ENCODE measurements at regions not wholly inside any gene's neighbourhood (a gene's known extent, or its start where the extent isn't known, plus 50 kb on each side); places are given as distances from the start of the nearest gene placed in this dataset.

DNA sequence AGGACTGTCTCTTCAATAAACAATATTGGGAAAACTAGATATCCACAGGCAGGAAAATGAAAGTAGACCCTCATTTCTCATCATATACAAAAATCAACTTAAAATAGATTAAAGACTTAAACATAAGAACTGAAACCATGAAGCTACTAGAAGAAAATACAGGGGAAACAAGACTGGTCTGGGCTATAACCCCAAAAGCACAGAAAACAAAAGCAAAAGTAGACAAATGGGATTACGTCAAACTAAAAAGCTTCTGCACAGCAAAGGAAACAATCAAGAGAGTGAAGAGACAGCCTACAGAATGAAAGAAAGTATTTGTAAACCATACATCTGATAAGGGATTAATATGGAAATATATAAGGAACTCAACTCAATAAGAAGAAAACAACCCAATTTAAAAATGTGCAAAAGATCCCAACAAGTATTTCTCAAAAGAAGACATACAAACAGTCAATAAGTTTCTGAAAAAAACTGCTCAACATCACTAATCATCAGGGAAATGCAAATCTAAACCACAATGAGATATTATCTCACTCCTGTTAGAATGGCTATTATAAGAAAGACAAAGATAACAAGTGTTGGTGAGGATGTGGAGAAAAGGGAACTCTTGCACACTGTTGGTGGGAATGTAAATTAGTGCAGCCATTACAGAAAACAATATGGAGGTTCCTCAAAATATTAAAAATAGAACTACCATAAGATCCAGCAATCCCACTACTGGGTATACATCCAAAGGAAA, 325.3 kb upstream of the RASGEF1B start:
- no peak overlapping the region for H2AFZ ChIP-seq (ENCODE audit: low read depth, low read length)
- H3K79me1 ChIP-seq (replicated peaks; ENCODE audit: low read length, poor library complexity, severe bottlenecking): no peaks in the 10 kb centered on the region
- DNase-seq: no peak
- H3K4me3 ChIP-seq (ENCODE audit: insufficient read depth in 1 of 2, low read depth in 1 of 2, low read length in 2 of 2): no peak overlapping the region
- H3K9ac ChIP-seq (ENCODE audit: low read length): no peak overlapping the region
- H2AK5ac ChIP-seq (ENCODE audit: low read length, severe bottlenecking): no peak overlapping the region
- H2BK15ac ChIP-seq (ENCODE audit: low read depth, poor library complexity, severe bottlenecking): no peak overlapping the region
- no peak overlapping the region for H3K23ac ChIP-seq (ENCODE audit: low read length in 2 of 2)
- H3K14ac ChIP-seq (ENCODE audit: low read length in 2 of 2): no peak overlapping the region
- H3K4ac ChIP-seq (ENCODE audit: low read depth in 1 of 2, low read length in 2 of 2): no peak overlapping the region
- WGBS: no CpG with 5 or more reads among the region's 1 CpG
- no peaks in the 10 kb centered on the region for H3K4me1 ChIP-seq (ENCODE audit: control insufficient read depth, insufficient read depth, low read depth, low read length)
- no peak overlapping the region for H4K91ac ChIP-seq (ENCODE audit: low read length)
- no peaks in the 10 kb centered on the region for H3K27me3 ChIP-seq (ENCODE audit: control insufficient read depth in 1 of 2, insufficient read depth in 1 of 2, low read length in 2 of 2)
- no peak overlapping the region for H3K18ac ChIP-seq (ENCODE audit: low read depth in 1 of 2, low read length in 2 of 2)
- no peak overlapping the region for H3K27ac ChIP-seq (ENCODE audit: low read length, poor library complexity, severe bottlenecking)
- no peak overlapping the region for H2BK120ac ChIP-seq (ENCODE audit: low read depth, low read length)
- H2BK5ac ChIP-seq (ENCODE audit: low read depth, low read length, poor library complexity, severe bottlenecking): no peak overlapping the region
- H2BK12ac ChIP-seq (ENCODE audit: low read length in 2 of 2): no peak overlapping the region
- no peak overlapping the region for H4K8ac ChIP-seq (ENCODE audit: low read length)
- H3K4me2 ChIP-seq (ENCODE audit: low read length, poor library complexity, severe bottlenecking): no peak overlapping the region
- H3K9me3 ChIP-seq (ENCODE audit: control insufficient read depth, low read length): no peaks in the 10 kb centered on the region
- H3K36me3 ChIP-seq (ENCODE audit: control insufficient read depth in 1 of 2, insufficient read depth in 2 of 2, low read depth in 1 of 2, low read length in 2 of 2): no peaks in the 10 kb centered on the region

DNA sequence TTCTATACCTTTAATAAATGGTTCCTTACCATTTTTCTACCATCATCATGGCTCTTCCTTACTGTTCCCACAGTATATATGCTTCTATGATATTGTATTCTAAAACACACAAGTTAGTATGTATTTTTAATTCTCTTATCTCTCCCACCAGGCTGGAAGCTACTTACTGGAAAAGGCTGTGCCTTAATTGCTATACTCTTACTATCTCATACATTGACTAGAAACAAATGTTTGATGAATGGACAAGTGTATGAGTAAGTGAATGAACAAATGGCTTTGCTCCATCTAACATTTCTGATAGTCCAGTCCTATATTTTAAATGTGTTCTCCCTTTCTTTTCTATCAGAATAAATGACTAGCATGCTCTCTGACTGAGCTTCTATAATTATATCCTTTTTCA, 320.8 kb upstream of the RASGEF1B start:
- no peaks in the 10 kb centered on the region for H3K79me1 ChIP-seq (replicated peaks; ENCODE audit: low read length, poor library complexity, severe bottlenecking)
- DNase-seq: no peak
- H2AFZ ChIP-seq (ENCODE audit: low read depth, low read length): no peak overlapping the region
- H2BK120ac ChIP-seq (ENCODE audit: low read depth, low read length): no peak overlapping the region
- H4K8ac ChIP-seq (ENCODE audit: low read length): no peak overlapping the region
- no peaks in the 10 kb centered on the region for H3K36me3 ChIP-seq (ENCODE audit: control insufficient read depth in 1 of 2, insufficient read depth in 2 of 2, low read depth in 1 of 2, low read length in 2 of 2)
- no peak overlapping the region for H3K4ac ChIP-seq (ENCODE audit: low read depth in 1 of 2, low read length in 2 of 2)
- H2BK12ac ChIP-seq (ENCODE audit: low read length in 2 of 2): no peak overlapping the region
- H3K4me2 ChIP-seq (ENCODE audit: low read length, poor library complexity, severe bottlenecking): no peak overlapping the region
- no peak overlapping the region for H3K18ac ChIP-seq (ENCODE audit: low read depth in 1 of 2, low read length in 2 of 2)
- no peaks in the 10 kb centered on the region for H3K27me3 ChIP-seq (ENCODE audit: control insufficient read depth in 1 of 2, insufficient read depth in 1 of 2, low read length in 2 of 2)
- no peak overlapping the region for H3K27ac ChIP-seq (ENCODE audit: low read length, poor library complexity, severe bottlenecking)
- H3K9ac ChIP-seq (ENCODE audit: low read length): no peak overlapping the region
- no peak overlapping the region for H2AK5ac ChIP-seq (ENCODE audit: low read length, severe bottlenecking)
- no peak overlapping the region for H3K14ac ChIP-seq (ENCODE audit: low read length in 2 of 2)
- no peak overlapping the region for H3K23ac ChIP-seq (ENCODE audit: low read length in 2 of 2)
- no peak overlapping the region for H3K4me3 ChIP-seq (ENCODE audit: insufficient read depth in 1 of 2, low read depth in 1 of 2, low read length in 2 of 2)
- no peak overlapping the region for H4K91ac ChIP-seq (ENCODE audit: low read length)
- H3K9me3 ChIP-seq (ENCODE audit: control insufficient read depth, low read length): no peaks in the 10 kb centered on the region
- H2BK5ac ChIP-seq (ENCODE audit: low read depth, low read length, poor library complexity, severe bottlenecking): no peak overlapping the region
- H3K4me1 ChIP-seq (ENCODE audit: control insufficient read depth, insufficient read depth, low read depth, low read length): no peaks in the 10 kb centered on the region
- H2BK15ac ChIP-seq (ENCODE audit: low read depth, poor library complexity, severe bottlenecking): no peak overlapping the region

DNA sequence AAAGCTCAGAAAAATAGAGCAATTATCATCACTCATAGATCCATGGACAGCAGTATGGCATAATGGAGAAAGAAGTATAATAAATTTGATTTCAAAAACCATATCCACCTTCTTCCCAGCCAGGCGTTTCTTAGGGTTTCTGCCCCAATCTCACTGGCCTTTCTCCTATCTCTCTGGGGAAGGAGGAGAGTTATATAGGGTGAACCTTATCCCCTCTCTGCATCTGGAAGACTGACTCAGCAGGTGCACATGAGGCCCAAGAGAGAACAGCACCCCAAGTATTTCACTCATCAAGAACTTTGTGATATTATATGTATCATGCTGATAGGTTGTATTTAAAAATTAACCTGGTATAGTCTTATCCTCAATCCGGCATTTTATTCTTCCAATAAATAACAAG, 318.8 kb upstream of the RASGEF1B start:
- H3K23ac ChIP-seq (ENCODE audit: low read length in 2 of 2): no peak overlapping the region
- H3K9me3 ChIP-seq (ENCODE audit: control insufficient read depth, low read length): no peaks in the 10 kb centered on the region
- H3K4me3 ChIP-seq (ENCODE audit: insufficient read depth in 1 of 2, low read depth in 1 of 2, low read length in 2 of 2): no peak overlapping the region
- no peak overlapping the region for H3K4ac ChIP-seq (ENCODE audit: low read depth in 1 of 2, low read length in 2 of 2)
- no peak overlapping the region for H3K18ac ChIP-seq (ENCODE audit: low read depth in 1 of 2, low read length in 2 of 2)
- H3K14ac ChIP-seq (ENCODE audit: low read length in 2 of 2): no peak overlapping the region
- no peak overlapping the region for H2BK15ac ChIP-seq (ENCODE audit: low read depth, poor library complexity, severe bottlenecking)
- H3K4me1 ChIP-seq (ENCODE audit: control insufficient read depth, insufficient read depth, low read depth, low read length): peaks cover 1% of the 10 kb centered on the region
- no peak overlapping the region for H3K9ac ChIP-seq (ENCODE audit: low read length)
- no peak overlapping the region for H2AFZ ChIP-seq (ENCODE audit: low read depth, low read length)
- WGBS: no CpG with 5 or more reads among the region's 2 CpGs
- H4K8ac ChIP-seq (ENCODE audit: low read length): no peak overlapping the region
- H3K27me3 ChIP-seq (ENCODE audit: control insufficient read depth in 1 of 2, insufficient read depth in 1 of 2, low read length in 2 of 2): no peaks in the 10 kb centered on the region
- no peaks in the 10 kb centered on the region for H3K36me3 ChIP-seq (ENCODE audit: control insufficient read depth in 1 of 2, insufficient read depth in 2 of 2, low read depth in 1 of 2, low read length in 2 of 2)
- H2AK5ac ChIP-seq (ENCODE audit: low read length, severe bottlenecking): no peak overlapping the region
- no peak overlapping the region for H4K91ac ChIP-seq (ENCODE audit: low read length)
- H2BK5ac ChIP-seq (ENCODE audit: low read depth, low read length, poor library complexity, severe bottlenecking): no peak overlapping the region
- no peak overlapping the region for H3K27ac ChIP-seq (ENCODE audit: low read length, poor library complexity, severe bottlenecking)
- H2BK120ac ChIP-seq (ENCODE audit: low read depth, low read length): no peak overlapping the region
- no peak for DNase-seq
- no peak overlapping the region for H3K4me2 ChIP-seq (ENCODE audit: low read length, poor library complexity, severe bottlenecking)
- H2BK12ac ChIP-seq (ENCODE audit: low read length in 2 of 2): no peak overlapping the region
- H3K79me1 ChIP-seq (replicated peaks; ENCODE audit: low read length, poor library complexity, severe bottlenecking): no peaks in the 10 kb centered on the region

DNA sequence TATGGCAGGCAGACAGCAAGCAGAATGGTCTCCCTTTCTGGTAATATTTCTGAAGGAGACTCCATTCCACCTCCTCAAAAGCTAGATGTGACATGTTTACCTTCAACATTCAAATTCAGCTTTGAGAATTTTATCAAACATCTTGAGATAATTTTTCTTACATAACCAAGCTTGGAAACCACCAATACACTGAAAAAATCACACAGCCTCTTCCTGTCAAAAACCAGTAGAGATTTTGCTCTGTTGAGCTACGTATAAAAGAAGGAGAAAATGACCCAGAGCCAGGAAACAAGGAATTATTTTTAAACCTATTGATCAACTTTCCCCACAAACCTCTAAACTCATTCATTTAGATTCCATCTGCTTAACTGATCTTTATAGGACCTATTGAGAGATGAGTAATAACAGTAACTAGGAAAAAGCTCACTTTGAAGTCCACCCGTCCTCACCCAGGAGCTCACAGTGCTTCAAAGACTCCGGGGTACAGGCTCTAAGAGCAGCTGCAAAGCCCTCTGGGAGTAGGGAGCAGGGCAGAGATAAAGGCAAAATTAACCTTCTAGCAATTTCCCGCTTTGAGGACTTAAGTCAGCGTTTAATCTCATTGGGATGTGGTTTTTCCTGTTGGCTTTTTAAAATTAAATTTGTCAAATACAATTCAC, 318.2 kb upstream of the RASGEF1B start:
- Histone ChIP-seq H2AK5ac (ENCODE audit: low read length, severe bottlenecking) (no peak overlapping the region), H3K9me3 (ENCODE audit: control insufficient read depth, low read length) (no peaks in the 10 kb centered on the region), H3K36me3 (ENCODE audit: control insufficient read depth in 1 of 2, insufficient read depth in 2 of 2, low read depth in 1 of 2, low read length in 2 of 2) (no peaks in the 10 kb centered on the region), H3K4me1 (ENCODE audit: control insufficient read depth, insufficient read depth, low read depth, low read length) (peaks cover 1% of the 10 kb centered on the region), H3K4ac (ENCODE audit: low read depth in 1 of 2, low read length in 2 of 2) (no peak overlapping the region), H2BK15ac (ENCODE audit: low read depth, poor library complexity, severe bottlenecking) (no peak overlapping the region), H3K27me3 (ENCODE audit: control insufficient read depth in 1 of 2, insufficient read depth in 1 of 2, low read length in 2 of 2) (no peaks in the 10 kb centered on the region), H2AFZ (ENCODE audit: low read depth, low read length) (no peak overlapping the region), H3K23ac (ENCODE audit: low read length in 2 of 2) (no peak overlapping the region), H3K9ac (ENCODE audit: low read length) (no peak overlapping the region), H2BK12ac (ENCODE audit: low read length in 2 of 2) (no peak overlapping the region), H3K18ac (ENCODE audit: low read depth in 1 of 2, low read length in 2 of 2) (no peak overlapping the region), H4K91ac (ENCODE audit: low read length) (no peak overlapping the region), H2BK120ac (ENCODE audit: low read depth, low read length) (no peak overlapping the region), H2BK5ac (ENCODE audit: low read depth, low read length, poor library complexity, severe bottlenecking) (no peak overlapping the region), H4K8ac (ENCODE audit: low read length) (no peak overlapping the region), H3K4me3 (ENCODE audit: insufficient read depth in 1 of 2, low read depth in 1 of 2, low read length in 2 of 2) (no peak overlapping the region), H3K4me2 (ENCODE audit: low read length, poor library complexity, severe bottlenecking) (no peak overlapping the region), H3K79me1 (replicated peaks; ENCODE audit: low read length, poor library complexity, severe bottlenecking) (no peaks in the 10 kb centered on the region), H3K27ac (ENCODE audit: low read length, poor library complexity, severe bottlenecking) (no peak overlapping the region), H3K14ac (ENCODE audit: low read length in 2 of 2) (no peak overlapping the region)
- no peak for DNase-seq
- 88% methylated on average over 3 of the region's 5 CpGs for WGBS

All from mesenchymal stem cell (in vitro differentiated cells and primary cell).